Osteocyte (in vitro differentiated cells): ENCODE measurements at regions not wholly inside any gene's neighbourhood (a gene's known extent, or its start where the extent isn't known, plus 50 kb on each side); places are given as distances from the start of the nearest gene placed in this dataset.
A peak's percentile ranks its signal among the peaks of the same experiment; 100 is the strongest.

Experiments used
- DNase-seq: peaks from one replicate; pipeline ENCODE4 v3.0.0; 2021; ENCODE audit warnings: mixed read lengths; ENCODE audit not compliant: unreplicated experiment; ENCODE audit errors: extremely low spot score
- H3K27ac Mint-ChIP-seq: one replicate; pipeline ENCODE4 v1.8.0; 2021; ENCODE audit warnings: mild to moderate bottlenecking, mixed read lengths; ENCODE audit not compliant: unreplicated experiment
- H3K27me3 Mint-ChIP-seq: one replicate; pipeline ENCODE4 v1.8.0; 2021; ENCODE audit warnings: mixed read lengths; ENCODE audit not compliant: unreplicated experiment
- H3K36me3 Mint-ChIP-seq: one replicate; pipeline ENCODE4 v1.8.0; 2021; ENCODE audit warnings: mixed read lengths; ENCODE audit not compliant: unreplicated experiment
- H3K4me1 Mint-ChIP-seq: one replicate; pipeline ENCODE4 v1.8.0; 2021; ENCODE audit warnings: mixed read lengths; ENCODE audit not compliant: unreplicated experiment
- H3K4me3 Mint-ChIP-seq: one replicate; pipeline ENCODE4 v1.8.0; 2021; ENCODE audit warnings: mild to moderate bottlenecking, moderate library complexity, mixed read lengths; ENCODE audit not compliant: unreplicated experiment
- H3K9me3 Mint-ChIP-seq: one replicate; pipeline ENCODE4 v1.8.0; 2021; ENCODE audit warnings: mixed read lengths; ENCODE audit not compliant: unreplicated experiment
- CTCF ChIP-seq: fragments of 200-600 bp; sonication (generic); IDR thresholded peaks from 2 replicates; pipeline ENCODE4 v1.5.0; 2021; ENCODE audit warnings: antibody characterized with exemption, mild to moderate bottlenecking, moderate library complexity

- H3K4me1 Mint-ChIP-seq: peaks cover 12% of the 10 kb centered on the region
- TF ChIP-seq CTCF: no peak
- no peaks in the 10 kb centered on the region for H3K9me3 Mint-ChIP-seq
- no peak overlapping the region for H3K4me3 Mint-ChIP-seq
- no peak for DNase-seq
- H3K27ac Mint-ChIP-seq: no peak overlapping the region
- H3K27me3 Mint-ChIP-seq: no peaks in the 10 kb centered on the region
- no peaks in the 10 kb centered on the region for H3K36me3 Mint-ChIP-seq
Measured at GRCh38 chr4:165738571-165738970, 134.5 kb upstream of the TLL1 start.

GRCh38 chr4:165740911-165741310 is 132.1 kb upstream of the TLL1 start:
- DNase-seq: no peak
- Mint-ChIP-seq H3K4me1 (peaks cover 12% of the 10 kb centered on the region), H3K27me3 (no peaks in the 10 kb centered on the region), H3K9me3 (no peaks in the 10 kb centered on the region), H3K36me3 (no peaks in the 10 kb centered on the region), H3K4me3 (peak overlapping the region; percentile 43), H3K27ac (peak overlapping the region; percentile 73)
- no peak for TF ChIP-seq CTCF

- DNase-seq: no peak
- H3K9me3 Mint-ChIP-seq: no peaks in the 10 kb centered on the region
- H3K4me1 Mint-ChIP-seq: peaks cover 12% of the 10 kb centered on the region
- H3K27ac Mint-ChIP-seq: no peak overlapping the region
- no peak for TF ChIP-seq CTCF
- H3K36me3 Mint-ChIP-seq: no peaks in the 10 kb centered on the region
- H3K27me3 Mint-ChIP-seq: no peaks in the 10 kb centered on the region
- H3K4me3 Mint-ChIP-seq: no peak overlapping the region
Measured at GRCh38 chr4:165743422-165743821, 129.6 kb upstream of the TLL1 start.

- Mint-ChIP-seq H3K9me3 (no peaks in the 10 kb centered on the region), H3K4me3 (no peak overlapping the region), H3K36me3 (no peaks in the 10 kb centered on the region), H3K27me3 (no peaks in the 10 kb centered on the region), H3K27ac (no peak overlapping the region), H3K4me1 (peaks cover 12% of the 10 kb centered on the region)
- DNase-seq: no peak
- TF ChIP-seq CTCF: no peak
Measured at GRCh38 chr4:165744370-165744769, 128.7 kb upstream of the TLL1 start.

GRCh38 chr4:165748321-165748720 is 124.7 kb upstream of the TLL1 start:
- no peaks in the 10 kb centered on the region for H3K36me3 Mint-ChIP-seq
- peaks cover 3% of the 10 kb centered on the region for H3K27me3 Mint-ChIP-seq
- H3K27ac Mint-ChIP-seq: no peak overlapping the region
- no peak for DNase-seq
- no peak for TF ChIP-seq CTCF
- H3K4me3 Mint-ChIP-seq: no peak overlapping the region
- H3K4me1 Mint-ChIP-seq: no peaks in the 10 kb centered on the region
- H3K9me3 Mint-ChIP-seq: peaks cover 3% of the 10 kb centered on the region
